Transverse colon (tissue), 3 donors: ENCODE measurements at regions not wholly inside any gene's neighbourhood (a gene's known extent, or its start where the extent isn't known, plus 50 kb on each side); places are given as distances from the start of the nearest gene placed in this dataset.
"Not testable (repeated sequence)": the region's sequence is repeated elsewhere in the genome, so short reads cannot be mapped to it uniquely, and the experiment has no call there.

Experiments
- CTCF ChIP-seq, 5 experiments: fragments of 200-600 bp in 3 of 5; fragments of 450-650 bp in 2 of 5; sonication (generic) in 3 of 5; IDR thresholded peaks; 1 replicate in 2 of 5; 2 replicates in 3 of 5; pipeline ENCODE4 v1.5.1; 2016 to 2017; ENCODE audit warnings: antibody characterized with exemption in 5 of 5, inconsistent platforms in 3 of 5, mild to moderate bottlenecking in 2 of 5, moderate library complexity in 1 of 5
- POLR2A ChIP-seq: fragments of 450-650 bp; IDR thresholded peaks from one replicate; pipeline ENCODE4 v1.6.1; 2016; ENCODE audit warnings: antibody characterized with exemption, mild to moderate bottlenecking, moderate library complexity

- not testable (repeated sequence) for TF ChIP-seq CTCF (IDR thresholded peaks at IDR 0.05); POLR2A
Observed at GRCh38 chr7:106755024-106755423, 94.1 kb upstream of the CCDC71L start.
